Left lung (tissue), 4 donors: ENCODE measurements at regions not wholly inside any gene's neighbourhood (a gene's known extent, or its start where the extent isn't known, plus 50 kb on each side); places are given as distances from the start of the nearest gene placed in this dataset.

Source experiments
- ATAC-seq: fragments of 200-7000 bp; cut with Tn5 transposase; one replicate; pipeline ENCODE4 v1.9.1; 2020; ENCODE audit warnings: moderate library complexity
- DNase-seq, 4 donors: peaks; one replicate each; pipeline ENCODE4 v3.0.0-alpha.2; 2013 to 2020
- H3K27ac ChIP-seq, 2 donors: fragments of 200-600 bp; sonication (generic) in 1 of 2; one replicate each; pipeline versions ENCODE4 v1.5.0 to v1.8.0; 2020 to 2021
- H3K27me3 ChIP-seq, 2 donors: fragments of 200-600 bp; sonication (generic) in 1 of 2; one replicate each; pipeline versions ENCODE4 v1.5.0 to v1.8.0; 2020 to 2021
- H3K36me3 ChIP-seq, 2 donors: fragments of 200-600 bp; sonication (generic) in 1 of 2; one replicate each; pipeline versions ENCODE4 v1.5.0 to v1.8.0; 2020 to 2021
- H3K4me1 ChIP-seq, 2 donors: fragments of 200-600 bp; one replicate each; pipeline ENCODE4 v1.8.0; 2021
- H3K4me3 ChIP-seq, 2 donors: fragments of 200-600 bp; sonication (generic) in 1 of 2; one replicate each; pipeline versions ENCODE4 v1.5.0 to v1.8.0; 2020 to 2021; ENCODE audit warnings: mild to moderate bottlenecking in 1 of 2
- H3K9me3 ChIP-seq, 2 donors: fragments of 200-600 bp; sonication (generic) in 1 of 2; one replicate each; pipeline versions ENCODE4 v1.5.0 to v1.8.0; 2020 to 2021
- intact Hi-C, 2 donors: fragments of 100-400 bp; cut with DNase I; formaldehyde crosslinking; loops; one replicate each; pipeline versions ENCODE4 v1.11.2 to v1.14.2; 2022
- TF ChIP-seq, protein P1 (sequence below), 2 donors: fragments of 200-600 bp; sonication (generic) in 1 of 2; IDR thresholded peaks; one replicate each; pipeline versions ENCODE4 v1.5.0 to v1.8.0; 2021; ENCODE audit warnings: antibody characterized with exemption in 2 of 2
- donor health status: DM: no; HTN: yes; CAD: no.
- donor health status: DM: no; HTN: no; CAD: no.

DNA sequence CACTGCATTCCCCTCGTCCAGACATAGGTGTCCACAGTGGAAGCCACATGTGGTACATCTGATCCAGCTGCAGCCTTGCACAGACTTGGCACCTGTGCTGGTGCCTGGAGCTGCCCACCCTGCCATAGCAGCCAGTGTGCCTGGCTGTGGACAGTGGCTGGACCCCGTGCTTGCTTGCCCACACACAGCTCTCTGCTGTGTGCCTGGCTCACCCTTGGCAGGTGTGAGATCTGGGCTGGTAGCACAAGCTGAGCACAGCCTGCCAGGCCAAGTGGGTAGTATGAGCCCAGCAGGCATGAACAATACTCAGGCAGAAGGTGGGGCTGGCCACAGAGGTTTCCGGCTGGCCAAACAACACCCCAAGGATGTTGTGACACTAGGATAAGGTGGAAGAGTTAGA, 614.4 kb downstream of the BCKDHB start:
- intact Hi-C loops = no loop called here
- no peaks in the 10 kb centered on the region for H3K27me3 ChIP-seq
- TF ChIP-seq, protein P1, sequence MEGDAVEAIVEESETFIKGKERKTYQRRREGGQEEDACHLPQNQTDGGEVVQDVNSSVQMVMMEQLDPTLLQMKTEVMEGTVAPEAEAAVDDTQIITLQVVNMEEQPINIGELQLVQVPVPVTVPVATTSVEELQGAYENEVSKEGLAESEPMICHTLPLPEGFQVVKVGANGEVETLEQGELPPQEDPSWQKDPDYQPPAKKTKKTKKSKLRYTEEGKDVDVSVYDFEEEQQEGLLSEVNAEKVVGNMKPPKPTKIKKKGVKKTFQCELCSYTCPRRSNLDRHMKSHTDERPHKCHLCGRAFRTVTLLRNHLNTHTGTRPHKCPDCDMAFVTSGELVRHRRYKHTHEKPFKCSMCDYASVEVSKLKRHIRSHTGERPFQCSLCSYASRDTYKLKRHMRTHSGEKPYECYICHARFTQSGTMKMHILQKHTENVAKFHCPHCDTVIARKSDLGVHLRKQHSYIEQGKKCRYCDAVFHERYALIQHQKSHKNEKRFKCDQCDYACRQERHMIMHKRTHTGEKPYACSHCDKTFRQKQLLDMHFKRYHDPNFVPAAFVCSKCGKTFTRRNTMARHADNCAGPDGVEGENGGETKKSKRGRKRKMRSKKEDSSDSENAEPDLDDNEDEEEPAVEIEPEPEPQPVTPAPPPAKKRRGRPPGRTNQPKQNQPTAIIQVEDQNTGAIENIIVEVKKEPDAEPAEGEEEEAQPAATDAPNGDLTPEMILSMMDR (IDR thresholded peaks at IDR 0.05) = no peak

DNA sequence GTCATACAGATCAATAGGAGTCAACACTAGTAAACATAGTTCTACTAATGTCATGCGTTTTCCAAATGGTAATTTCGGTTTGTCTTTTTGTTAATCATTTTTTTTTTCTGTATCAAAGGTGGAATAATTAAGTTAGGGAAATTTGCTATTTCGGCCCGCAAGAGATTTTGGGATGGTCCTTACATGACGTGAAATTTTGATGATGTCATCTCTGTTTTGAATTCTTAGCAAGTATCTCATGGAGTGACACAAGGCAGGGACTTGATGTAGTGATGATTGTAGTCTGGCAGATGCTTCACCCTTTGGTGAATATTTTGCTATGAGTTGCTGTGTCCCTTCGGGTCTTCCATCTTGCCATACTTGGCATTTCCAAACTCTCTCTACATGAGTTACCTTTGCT, 608.0 kb downstream of the BCKDHB start:
- H3K27ac ChIP-seq = no peak overlapping the region
- H3K9me3 ChIP-seq = no peaks in the 10 kb centered on the region
- DNase-seq = no peak
- H3K4me3 ChIP-seq = no peak overlapping the region
- TF ChIP-seq, protein P1 (IDR thresholded peaks at IDR 0.05) = no peak
- H3K4me1 ChIP-seq = no peaks in the 10 kb centered on the region
- H3K27me3 ChIP-seq = no peaks in the 10 kb centered on the region
- no peak for ATAC-seq
- no peaks in the 10 kb centered on the region for H3K36me3 ChIP-seq
- intact Hi-C loops = no loop called here

More for the DNA sequence above, 614.4 kb downstream of the BCKDHB start:
- ATAC-seq (no peak), DNase-seq (peak in 1 of 4 donors; percentile 49)
- H3K4me1 ChIP-seq = no peaks in the 10 kb centered on the region
- H3K9me3 ChIP-seq = peaks cover 0 to 4% of the 10 kb centered on the region in 2 donors
- H3K36me3 ChIP-seq = no peaks in the 10 kb centered on the region
- H3K27ac ChIP-seq = no peak overlapping the region
- H3K4me3 ChIP-seq = no peak overlapping the region

DNA sequence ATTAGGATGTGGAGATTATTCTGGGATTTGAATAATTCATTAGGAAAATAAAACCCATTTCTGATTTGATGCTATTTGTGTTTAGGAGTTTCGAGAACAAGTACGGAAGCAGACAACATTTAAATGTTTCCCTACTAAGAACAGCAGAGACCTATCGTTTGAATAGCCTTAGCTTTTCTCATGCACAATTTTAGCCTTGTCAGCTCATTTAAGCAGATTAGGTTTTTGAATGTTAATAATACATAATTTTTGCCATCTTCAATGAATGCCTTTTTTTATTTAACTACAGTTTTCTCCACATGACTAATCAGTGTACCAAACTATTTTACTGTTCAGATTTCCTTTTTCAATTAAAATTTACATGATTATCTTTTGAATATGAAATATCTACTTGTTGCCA, 592.0 kb downstream of the BCKDHB start:
- TF ChIP-seq, protein P1 (IDR thresholded peaks at IDR 0.05) = no peak
- intact Hi-C loops = no loop called here
- H3K9me3 ChIP-seq = peaks cover 0 to 18% of the 10 kb centered on the region in 2 donors
- H3K36me3 ChIP-seq = no peaks in the 10 kb centered on the region
- ATAC-seq = no peak
- DNase-seq = no peak
- no peaks in the 10 kb centered on the region for H3K4me1 ChIP-seq
- no peak overlapping the region for H3K27ac ChIP-seq
- no peak overlapping the region for H3K4me3 ChIP-seq
- no peaks in the 10 kb centered on the region for H3K27me3 ChIP-seq

DNA sequence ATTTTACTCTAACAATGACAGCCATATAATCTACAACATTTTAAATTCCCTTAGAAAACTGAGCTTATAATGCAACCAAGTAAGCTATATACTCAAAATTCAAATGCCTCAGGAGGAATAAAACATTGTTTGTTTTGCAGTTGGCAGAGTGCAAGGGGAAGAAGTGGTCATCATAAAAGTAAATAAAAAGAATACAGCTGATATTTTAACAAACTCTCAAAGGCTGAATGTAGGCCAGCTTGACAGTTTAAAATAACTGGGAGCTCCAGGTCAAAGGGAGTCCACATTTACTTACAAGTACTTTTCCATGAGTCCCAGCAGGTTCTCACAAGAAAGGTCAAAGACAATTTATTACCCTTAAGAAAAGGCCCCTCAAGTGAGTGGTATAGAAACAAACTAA, 589.8 kb downstream of the BCKDHB start:
- Histone ChIP-seq H3K36me3 (no peaks in the 10 kb centered on the region), H3K4me3 (no peak overlapping the region), H3K27ac (no peak overlapping the region), H3K27me3 (no peaks in the 10 kb centered on the region), H3K4me1 (no peaks in the 10 kb centered on the region), H3K9me3 (peaks cover 0 to 7% of the 10 kb centered on the region in 2 donors)
- DNase-seq = no peak
- TF ChIP-seq, protein P1 (IDR thresholded peaks at IDR 0.05) = no peak
- intact Hi-C loops = no loop called here
- peak; percentile 78 for ATAC-seq

DNA sequence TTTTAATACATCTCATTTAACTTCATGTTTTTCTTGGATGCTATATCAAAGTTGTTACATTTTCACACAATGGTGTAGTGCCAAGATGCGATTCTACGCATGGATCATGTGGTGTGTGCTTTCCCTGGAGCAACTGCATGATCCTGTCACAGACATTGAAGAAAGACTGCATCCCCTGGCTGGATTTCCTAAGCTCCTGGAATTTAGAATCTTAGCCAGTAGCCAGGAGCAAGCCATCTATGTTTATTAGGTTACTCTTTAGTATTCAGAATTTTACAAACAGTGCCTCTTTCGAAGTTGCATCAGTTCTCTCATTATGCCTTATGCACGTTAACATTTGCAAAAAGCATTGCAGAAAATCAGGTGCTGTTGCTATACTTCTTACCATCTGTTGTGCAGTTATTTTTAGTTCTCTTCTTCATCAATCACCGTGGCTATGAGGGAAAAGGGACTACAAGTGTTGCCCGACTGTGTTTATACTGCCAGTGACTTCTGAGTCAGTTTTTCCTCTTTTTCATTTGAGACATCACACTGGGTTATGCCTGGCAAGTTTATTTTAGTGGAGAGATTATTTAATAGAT, 584.2 kb downstream of the BCKDHB start:
- Histone ChIP-seq H3K4me1 (no peaks in the 10 kb centered on the region), H3K9me3 (peaks cover 0 to 20% of the 10 kb centered on the region in 2 donors), H3K27me3 (no peaks in the 10 kb centered on the region), H3K4me3 (no peak overlapping the region), H3K36me3 (no peaks in the 10 kb centered on the region), H3K27ac (no peak overlapping the region)
- ATAC-seq (no peak), DNase-seq (no peak)
- TF ChIP-seq, protein P1 (IDR thresholded peaks at IDR 0.05) = no peak
- intact Hi-C loops = no loop called here
